Esophagus muscularis mucosa (tissue), 4 donors: ENCODE measurements at regions not wholly inside any gene's neighbourhood (a gene's known extent, or its start where the extent isn't known, plus 50 kb on each side); places are given as distances from the start of the nearest gene placed in this dataset.
A peak's percentile ranks its signal among the peaks of the same experiment; 100 is the strongest.

Source experiments
- DNase-seq: peaks from one replicate; pipeline ENCODE4 v3.0.0-alpha.2; 2017; ENCODE audit errors: extremely low spot score
- H3K27ac ChIP-seq, 4 donors: fragments of 200-600 bp; sonication (generic); replicated peaks in 1 of 4; 1 replicate in 3 of 4; 2 replicates in 1 of 4; pipeline ENCODE4 v1.5.1; 2016 to 2019; ENCODE audit warnings: mild to moderate bottlenecking in 1 of 4
- H3K27me3 ChIP-seq, 4 donors: fragments of 200-600 bp; sonication (generic); one replicate each; pipeline versions ENCODE4 v1.5.1 to v1.6.0; 2016 to 2019
- H3K36me3 ChIP-seq, 4 donors: fragments of 200-600 bp; sonication (generic); one replicate each; pipeline ENCODE4 v1.5.1; 2016 to 2019
- H3K4me1 ChIP-seq, 4 donors: fragments of 200-600 bp; sonication (generic); one replicate each; pipeline ENCODE4 v1.5.1; 2016 to 2019
- H3K4me3 ChIP-seq, 4 donors: fragments of 200-600 bp; sonication (generic); 1 replicate in 2 of 4; 2 replicates in 2 of 4; pipeline ENCODE4 v1.5.1; 2016 to 2019; ENCODE audit warnings: mild to moderate bottlenecking in 4 of 4, moderate library complexity in 1 of 4
- H3K9me3 ChIP-seq, 4 donors: fragments of 200-600 bp; sonication (generic); 1 replicate in 3 of 4; 2 replicates in 1 of 4; pipeline ENCODE4 v1.5.1; 2016 to 2019
- CTCF ChIP-seq, 3 experiments: fragments of 200-600 bp in 2 of 3; fragments of 450-650 bp in 1 of 3; sonication (generic) in 2 of 3; IDR thresholded peaks; one replicate each; pipeline ENCODE4 v1.5.1; 2017 to 2019; ENCODE audit warnings: antibody characterized with exemption in 3 of 3, mild to moderate bottlenecking in 2 of 3, moderate library complexity in 1 of 3
- EP300 ChIP-seq: sonication (generic); formaldehyde crosslinking; IDR thresholded peaks from one replicate; pipeline ENCODE4 v1.6.1; 2017; ENCODE audit warnings: antibody characterized with exemption
- POLR2A ChIP-seq: fragments of 450-650 bp; IDR thresholded peaks from one replicate; pipeline ENCODE4 v1.6.1; 2017; ENCODE audit warnings: antibody characterized with exemption, moderate library complexity, mild to moderate bottlenecking, low read depth
- POLR2AphosphoS5 ChIP-seq, 2 donors: sonication (generic); formaldehyde crosslinking; IDR thresholded peaks; one replicate each; pipeline ENCODE4 v1.6.1; 2017; ENCODE audit warnings: antibody characterized with exemption in 2 of 2
- WGBS: methylation state at CpG from one replicate; pipeline ENCODE4 v1.1.5; 2018; 5-methylcytosine and 5-hydroxymethylcytosine counted together
- intact Hi-C: fragments of 100-400 bp; cut with DNase I; formaldehyde crosslinking; loops from one replicate; pipeline ENCODE4 v1.15.1; 2023

- WGBS = 98% methylated on average over 2 of the region's 2 CpGs
- H3K27ac ChIP-seq = no peak overlapping the region
- H3K4me3 ChIP-seq = no peak overlapping the region
- no peak for DNase-seq
- TF ChIP-seq CTCF (IDR thresholded peaks at IDR 0.05) (no peak), POLR2AphosphoS5 (IDR thresholded peaks at IDR 0.05) (no peak), POLR2A (no peak), EP300 (no peak)
- no peaks in the 10 kb centered on the region for H3K9me3 ChIP-seq
- intact Hi-C loops = no loop called here
- H3K4me1 ChIP-seq = peaks cover 0 to 3% (median 0%) of the 10 kb centered on the region in 4 donors
- no peaks in the 10 kb centered on the region for H3K27me3 ChIP-seq
- H3K36me3 ChIP-seq = no peaks in the 10 kb centered on the region
These were observed 83.2 kb downstream of the CXXC4 start for GRCh38 chr4:104411502-104411901.

GRCh38 chr4:104408878-104409277 lies 85.8 kb downstream of the CXXC4 start:
- intact Hi-C loops = no loop called here
- H3K4me3 ChIP-seq = no peak overlapping the region
- DNase-seq = no peak
- H3K27ac ChIP-seq = no peak overlapping the region
- no peaks in the 10 kb centered on the region for H3K27me3 ChIP-seq
- no peaks in the 10 kb centered on the region for H3K36me3 ChIP-seq
- H3K4me1 ChIP-seq = peaks cover 0 to 3% (median 0%) of the 10 kb centered on the region in 4 donors
- TF ChIP-seq POLR2AphosphoS5 (IDR thresholded peaks at IDR 0.05) = no peak
- no peak for TF ChIP-seq POLR2A
- TF ChIP-seq EP300 = no peak
- no peak for TF ChIP-seq CTCF (IDR thresholded peaks at IDR 0.05)
- no peaks in the 10 kb centered on the region for H3K9me3 ChIP-seq
- 51% methylated on average over 2 of the region's 2 CpGs for WGBS

GRCh38 chr4:104404361-104404760 lies 90.3 kb downstream of the CXXC4 start:
- no peaks in the 10 kb centered on the region for H3K27me3 ChIP-seq
- DNase-seq = no peak
- H3K4me1 ChIP-seq = peaks cover 0 to 3% (median 0%) of the 10 kb centered on the region in 4 donors
- intact Hi-C loops = no loop called here
- WGBS = 82% methylated on average over 6 of the region's 6 CpGs
- H3K36me3 ChIP-seq = no peaks in the 10 kb centered on the region
- peaks cover 0 to 10% (median 3%) of the 10 kb centered on the region in 4 donors for H3K9me3 ChIP-seq
- no peak overlapping the region for H3K4me3 ChIP-seq
- H3K27ac ChIP-seq = no peak overlapping the region
- TF ChIP-seq EP300 (no peak), POLR2A (no peak), CTCF (IDR thresholded peaks at IDR 0.05) (no peak), POLR2AphosphoS5 (IDR thresholded peaks at IDR 0.05) (no peak)

GRCh38 chr4:104395168-104395614 lies 99.5 kb downstream of the CXXC4 start:
- no peak for DNase-seq
- H3K27me3 ChIP-seq = no peaks in the 10 kb centered on the region
- no peaks in the 10 kb centered on the region for H3K9me3 ChIP-seq
- H3K27ac ChIP-seq = no peak overlapping the region
- intact Hi-C loops = no loop called here
- TF ChIP-seq EP300 = no peak
- no peaks in the 10 kb centered on the region for H3K36me3 ChIP-seq
- no peak overlapping the region for H3K4me3 ChIP-seq
- 26% methylated on average over 5 of the region's 5 CpGs for WGBS
- peaks cover 3 to 15% (median 10%) of the 10 kb centered on the region in 4 donors for H3K4me1 ChIP-seq

- no peaks in the 10 kb centered on the region for H3K9me3 ChIP-seq
- DNase-seq = no peak
- TF ChIP-seq POLR2AphosphoS5 (IDR thresholded peaks at IDR 0.05) (no peak), POLR2A (no peak), CTCF (IDR thresholded peaks at IDR 0.05) (no peak), EP300 (no peak)
- intact Hi-C loops = no loop called here
- H3K27ac ChIP-seq = no peak overlapping the region
- 30% methylated on average over 12 of the region's 12 CpGs for WGBS
- H3K4me1 ChIP-seq = peaks cover 3 to 15% (median 10%) of the 10 kb centered on the region in 4 donors
- H3K4me3 ChIP-seq = peak overlapping the region in 2 of 4 donors; percentile 9 to 17
- H3K36me3 ChIP-seq = no peaks in the 10 kb centered on the region
- no peaks in the 10 kb centered on the region for H3K27me3 ChIP-seq
These were observed 100.1 kb downstream of the CXXC4 start for GRCh38 chr4:104394406-104395167.
